ENCODE measurements at regions not wholly inside any gene's neighbourhood (a gene's known extent, or its start where the extent isn't known, plus 50 kb on each side); places are given as distances from the start of the nearest gene placed in this dataset.

DNA sequence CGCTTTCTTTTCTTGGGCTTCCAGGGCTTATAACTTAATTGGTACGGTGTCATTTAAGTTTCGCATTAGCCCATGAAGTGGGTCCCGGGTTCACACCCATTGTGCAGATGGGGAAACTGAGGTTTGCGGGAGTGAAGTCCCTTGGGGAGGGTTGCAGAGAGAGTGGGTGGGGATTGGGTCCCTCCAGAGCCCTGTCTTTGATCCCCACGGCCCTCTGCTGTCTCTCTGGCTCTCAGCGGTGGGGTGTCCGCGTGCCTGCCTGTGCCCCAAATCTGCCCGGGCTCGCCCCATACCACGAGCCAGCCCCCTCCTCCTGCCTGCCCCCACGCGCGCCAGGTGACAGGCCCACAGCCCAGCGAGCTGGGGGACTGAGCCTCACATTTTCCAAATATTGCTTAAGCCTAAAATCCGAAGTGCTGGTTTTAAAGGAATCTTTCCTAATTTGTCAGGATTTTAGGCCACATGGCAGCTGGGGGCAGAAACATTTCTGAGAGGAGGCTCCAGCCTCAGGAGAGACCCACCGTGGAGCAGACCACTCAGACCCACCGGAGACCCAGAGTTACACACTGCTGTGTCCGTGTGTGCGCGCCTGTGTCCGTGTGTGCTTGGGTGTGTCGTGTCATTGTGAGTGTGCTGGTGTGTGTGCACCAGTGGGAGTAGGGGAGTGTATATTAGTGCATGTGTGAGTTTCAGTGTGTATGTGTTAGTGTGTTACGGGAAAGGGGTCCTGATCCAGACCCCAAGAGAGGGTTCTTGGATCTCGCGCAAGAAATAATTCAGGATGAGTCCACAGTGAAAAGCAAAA is 159.5 kb upstream of the IER5L start:
- no peaks in the 10 kb centered on the region for H3K9me3 ChIP-seq
- TF ChIP-seq, protein P1, sequence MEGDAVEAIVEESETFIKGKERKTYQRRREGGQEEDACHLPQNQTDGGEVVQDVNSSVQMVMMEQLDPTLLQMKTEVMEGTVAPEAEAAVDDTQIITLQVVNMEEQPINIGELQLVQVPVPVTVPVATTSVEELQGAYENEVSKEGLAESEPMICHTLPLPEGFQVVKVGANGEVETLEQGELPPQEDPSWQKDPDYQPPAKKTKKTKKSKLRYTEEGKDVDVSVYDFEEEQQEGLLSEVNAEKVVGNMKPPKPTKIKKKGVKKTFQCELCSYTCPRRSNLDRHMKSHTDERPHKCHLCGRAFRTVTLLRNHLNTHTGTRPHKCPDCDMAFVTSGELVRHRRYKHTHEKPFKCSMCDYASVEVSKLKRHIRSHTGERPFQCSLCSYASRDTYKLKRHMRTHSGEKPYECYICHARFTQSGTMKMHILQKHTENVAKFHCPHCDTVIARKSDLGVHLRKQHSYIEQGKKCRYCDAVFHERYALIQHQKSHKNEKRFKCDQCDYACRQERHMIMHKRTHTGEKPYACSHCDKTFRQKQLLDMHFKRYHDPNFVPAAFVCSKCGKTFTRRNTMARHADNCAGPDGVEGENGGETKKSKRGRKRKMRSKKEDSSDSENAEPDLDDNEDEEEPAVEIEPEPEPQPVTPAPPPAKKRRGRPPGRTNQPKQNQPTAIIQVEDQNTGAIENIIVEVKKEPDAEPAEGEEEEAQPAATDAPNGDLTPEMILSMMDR (IDR thresholded peaks at IDR 0.05), result no peak
- no peak for TF ChIP-seq POLR2A (IDR thresholded peaks at IDR 0.05)
- H3K4me1 ChIP-seq, result peaks cover 12 to 73% (median 44%) of the 10 kb centered on the region in 12 donors
- peak overlapping the region in 11 of 12 donors; percentile 8 to 55 (median 48) for H3K4me3 ChIP-seq
- DNase-seq (no peak), ATAC-seq (no peak)
- H3K36me3 ChIP-seq, result no peaks in the 10 kb centered on the region
- H3K27ac ChIP-seq, result peak overlapping the region in 10 of 12 donors; percentile 61 to 97 (median 88)
- intact Hi-C loops (cut with DNase I), result loop anchor here in 2 of 10 donors (5.0 kb wide), 2 partner anchors 70 to 145 kb away; no protein-coding TSS in a partner anchor
- no peaks in the 10 kb centered on the region for H3K27me3 ChIP-seq
- WGBS, 4 donors, result 68 to 72% (median 69%) methylated on average over 21 to 27 of the region's 27 CpGs

DNA sequence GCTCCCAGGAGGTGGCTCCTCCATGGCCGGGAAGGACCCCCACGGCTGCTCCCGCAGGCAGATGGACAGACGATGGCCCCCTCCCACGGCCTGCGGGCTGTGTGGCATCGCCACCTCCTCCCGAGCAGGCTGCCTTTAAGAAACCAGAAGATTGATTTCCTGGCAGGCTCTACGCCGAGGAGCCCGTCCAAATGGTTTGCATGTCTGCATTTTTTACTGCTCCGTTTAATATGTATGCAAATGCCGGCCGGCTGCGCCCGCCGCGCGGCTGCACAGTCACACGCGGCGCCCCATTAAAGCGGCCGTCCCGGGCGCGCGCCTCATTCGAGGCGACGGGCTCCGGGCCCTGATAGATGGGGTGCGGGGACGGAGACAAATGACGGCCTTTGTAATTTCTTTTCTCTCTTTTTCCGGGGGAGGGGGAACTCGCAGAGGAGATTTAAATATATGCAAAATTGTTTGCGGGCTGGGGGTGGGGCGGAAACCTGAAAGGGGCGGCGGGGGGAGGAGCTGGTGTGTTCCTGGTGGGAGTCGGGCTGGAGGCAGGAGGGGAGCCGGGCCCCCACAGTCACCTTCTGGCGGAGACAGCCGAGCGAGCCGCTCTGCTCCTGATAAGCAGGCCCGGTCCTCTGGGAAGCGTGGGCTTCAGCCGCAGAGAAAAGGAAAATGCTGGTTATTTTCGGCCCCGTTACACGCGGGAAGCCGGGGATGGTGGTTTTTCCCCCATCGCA is 158.7 kb upstream of the IER5L start:
- ATAC-seq (peak in 1 of 4 donors; percentile 3), DNase-seq (peak in 2 of 5 donors; percentile 43 to 56)
- WGBS, 4 donors, result 2 to 5% (median 3%) methylated on average over 39 to 56 of the region's 56 CpGs
- Histone ChIP-seq H3K9me3 (no peaks in the 10 kb centered on the region), H3K27me3 (no peaks in the 10 kb centered on the region), H3K36me3 (no peaks in the 10 kb centered on the region), H3K27ac (peak overlapping the region in 11 of 12 donors; percentile 18 to 97 (median 87)), H3K4me1 (peaks cover 12 to 70% (median 44%) of the 10 kb centered on the region in 12 donors), H3K4me3 (peak overlapping the region in 11 of 12 donors; percentile 8 to 55 (median 48))
- TF ChIP-seq, protein P1 (IDR thresholded peaks at IDR 0.05), result no peak
- no peak for TF ChIP-seq POLR2A (IDR thresholded peaks at IDR 0.05)
- intact Hi-C loops (cut with DNase I), result loop anchor here in 2 of 10 donors (5.0 kb wide), 2 partner anchors 71 to 146 kb away; no protein-coding TSS in a partner anchor

DNA sequence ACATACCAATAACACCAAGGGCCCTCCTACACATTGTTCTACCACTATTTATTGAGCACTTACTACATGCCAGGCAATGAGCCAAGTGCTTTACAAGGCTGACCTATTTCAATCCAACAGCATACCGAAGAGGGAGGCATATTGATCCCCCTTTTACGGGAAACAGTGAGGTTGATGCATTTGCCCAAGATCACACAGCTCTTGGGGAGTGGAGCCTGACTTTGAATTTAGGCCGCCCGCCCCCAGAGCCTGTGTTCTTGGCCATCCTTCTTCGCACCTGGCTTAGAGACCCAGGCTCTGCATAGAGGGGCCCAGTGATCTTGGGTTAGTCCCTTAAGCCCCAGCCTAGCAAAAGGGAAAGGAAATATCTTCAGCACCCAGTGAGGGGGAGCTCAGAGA is 158.1 kb upstream of the IER5L start:
- H3K9me3 ChIP-seq, result peaks cover 0 to 4% (median under 1%) of the 10 kb centered on the region in 12 donors
- no peaks in the 10 kb centered on the region for H3K27me3 ChIP-seq
- peak overlapping the region in 9 of 12 donors; percentile 8 to 55 (median 50) for H3K4me3 ChIP-seq
- peak overlapping the region in 11 of 12 donors; percentile 0 to 97 (median 87) for H3K27ac ChIP-seq
- TF ChIP-seq POLR2A (IDR thresholded peaks at IDR 0.05), result no peak
- intact Hi-C loops (cut with DNase I), result loop anchor here in 2 of 10 donors (5.0 kb wide), 2 partner anchors 71 to 146 kb away; no protein-coding TSS in a partner anchor
- WGBS, 4 donors, result 79 to 86% (median 85%) methylated on average over 3 to 5 of the region's 5 CpGs
- no peak for ATAC-seq
- no peaks in the 10 kb centered on the region for H3K36me3 ChIP-seq
- H3K4me1 ChIP-seq, result peaks cover 12 to 63% (median 42%) of the 10 kb centered on the region in 12 donors
- no peak for DNase-seq

DNA sequence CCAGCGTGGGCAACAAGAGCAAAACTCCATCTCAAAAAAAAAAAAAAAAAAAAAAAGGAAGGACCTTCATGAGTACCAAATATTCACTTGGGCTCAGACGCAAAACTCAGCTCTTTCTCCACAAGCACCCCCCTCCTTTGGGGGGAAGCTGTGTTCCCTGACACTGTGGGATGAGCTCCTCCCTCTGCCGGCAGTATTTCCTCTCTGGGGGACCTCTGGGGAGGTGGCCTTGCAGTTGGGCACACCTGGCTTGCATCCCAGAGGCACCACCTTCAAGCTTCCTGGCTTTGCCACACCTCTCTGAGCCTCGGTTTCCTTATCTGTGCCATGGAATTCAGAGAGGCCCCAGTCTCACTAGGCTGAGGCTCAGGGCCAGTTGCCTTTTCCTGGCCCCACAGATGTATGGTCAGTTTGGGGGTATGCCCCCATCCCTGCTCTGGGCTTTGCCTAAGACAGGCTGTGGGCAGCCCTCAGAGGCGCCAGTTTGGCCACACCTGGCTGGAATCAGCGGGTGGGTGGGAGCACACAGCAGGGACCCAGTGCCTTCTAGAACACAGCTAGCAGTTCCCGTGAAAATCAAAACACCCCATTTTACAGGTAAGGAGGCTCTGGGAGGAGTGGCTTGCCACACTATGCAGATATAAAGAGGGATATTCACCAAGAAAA is 157.5 kb upstream of the IER5L start:
- H3K27me3 ChIP-seq, result no peaks in the 10 kb centered on the region
- 62 to 67% (median 66%) methylated on average over 7 of the region's 7 CpGs for WGBS, 4 donors
- peak overlapping the region in 1 of 12 donors; percentile 20 for H3K4me3 ChIP-seq
- peak overlapping the region; percentile 0 to 97 (median 88) for H3K27ac ChIP-seq
- peak in 2 of 4 donors; percentile 9 to 13 for ATAC-seq
- peaks cover 0 to 9% (median 3%) of the 10 kb centered on the region in 12 donors for H3K9me3 ChIP-seq
- TF ChIP-seq, protein P1 (IDR thresholded peaks at IDR 0.05), result no peak
- TF ChIP-seq POLR2A (IDR thresholded peaks at IDR 0.05), result no peak
- peaks cover 12 to 60% (median 40%) of the 10 kb centered on the region in 12 donors for H3K4me1 ChIP-seq
- H3K36me3 ChIP-seq, result no peaks in the 10 kb centered on the region
- intact Hi-C loops (cut with DNase I), result loop anchor here in 3 of 10 donors (2.0 to 5.0 kb wide), 4 partner anchors 72 to 195 kb away; no protein-coding TSS in a partner anchor
- peak in 1 of 5 donors; percentile 65 for DNase-seq

All from heart left ventricle (tissue), 16 donors.